ENCODE measurements at regions not wholly inside any gene's neighbourhood (a gene's known extent, or its start where the extent isn't known, plus 50 kb on each side); places are given as distances from the start of the nearest gene placed in this dataset.

GRCh38 chr2:217183471-217183870 is 323.6 kb upstream of the TNP1 start:
- Histone ChIP-seq H3K36me3 (no peaks in the 10 kb centered on the region), H3K27ac (no peak overlapping the region), H3K4me3 (no peak overlapping the region), H3K27me3 (no peaks in the 10 kb centered on the region), H3K9me3 (no peaks in the 10 kb centered on the region), H3K4me1 (no peaks in the 10 kb centered on the region)
- intact Hi-C loops (cut with DNase I) = no loop called here
- ATAC-seq (no peak), DNase-seq (no peak)
- TF ChIP-seq CTCF (IDR thresholded peaks at IDR 0.05) = no peak
- TF ChIP-seq POLR2A (IDR thresholded peaks at IDR 0.05) = no peak
- WGBS (ENCODE audit: insufficient coverage, low coverage, low lambda C conversion rate, missing lambda C conversion rate) = 85% methylated on average over 1 of the region's 1 CpG

GRCh38 chr2:217182926-217183325 is 323.1 kb upstream of the TNP1 start:
- Histone ChIP-seq H3K4me3 (no peak overlapping the region), H3K27ac (no peak overlapping the region), H3K4me1 (no peaks in the 10 kb centered on the region), H3K9me3 (no peaks in the 10 kb centered on the region), H3K27me3 (no peaks in the 10 kb centered on the region), H3K36me3 (no peaks in the 10 kb centered on the region)
- 80% methylated on average over 3 of the region's 3 CpGs for WGBS (ENCODE audit: insufficient coverage, low coverage, low lambda C conversion rate, missing lambda C conversion rate)
- ATAC-seq (no peak), DNase-seq (no peak)
- TF ChIP-seq POLR2A (IDR thresholded peaks at IDR 0.05) (no peak), CTCF (IDR thresholded peaks at IDR 0.05) (no peak)
- intact Hi-C loops (cut with DNase I) = no loop called here

DNA sequence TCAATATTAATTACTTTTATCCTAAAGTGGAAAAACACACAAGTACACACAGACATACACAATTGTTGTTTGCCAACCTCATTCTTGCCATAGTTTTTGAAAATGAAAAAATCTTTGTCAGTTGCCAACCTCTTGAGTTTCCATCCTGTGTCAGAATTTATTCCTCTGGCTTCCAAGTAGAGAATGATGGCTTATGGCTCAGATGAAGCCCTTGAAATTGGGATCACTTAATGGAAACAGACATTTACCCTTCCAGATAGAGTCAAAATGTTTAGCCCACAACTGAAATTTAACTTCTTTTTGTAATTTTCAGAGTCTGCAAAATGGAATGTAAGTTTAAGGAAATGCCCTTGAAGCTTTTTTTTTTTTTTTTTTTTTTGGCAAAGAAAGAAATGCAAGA is 321.6 kb upstream of the TNP1 start:
- ATAC-seq (no peak), DNase-seq (no peak)
- intact Hi-C loops (cut with DNase I) = no loop called here
- Histone ChIP-seq H3K36me3 (no peaks in the 10 kb centered on the region), H3K9me3 (no peaks in the 10 kb centered on the region), H3K4me1 (no peaks in the 10 kb centered on the region), H3K4me3 (no peak overlapping the region), H3K27ac (no peak overlapping the region), H3K27me3 (no peaks in the 10 kb centered on the region)
- TF ChIP-seq POLR2A (IDR thresholded peaks at IDR 0.05) (no peak), CTCF (IDR thresholded peaks at IDR 0.05) (no peak)

- ATAC-seq = no peak
- no peak overlapping the region for H3K4me3 ChIP-seq
- H3K27ac ChIP-seq = no peak overlapping the region
- H3K27me3 ChIP-seq = no peaks in the 10 kb centered on the region
- no peaks in the 10 kb centered on the region for H3K36me3 ChIP-seq
- H3K9me3 ChIP-seq = no peaks in the 10 kb centered on the region
- TF ChIP-seq CTCF (IDR thresholded peaks at IDR 0.05) (no peak), POLR2A (IDR thresholded peaks at IDR 0.05) (no peak)
- DNase-seq = no peak
- WGBS (ENCODE audit: insufficient coverage, low coverage, low lambda C conversion rate, missing lambda C conversion rate) = 59% methylated on average over 2 of the region's 2 CpGs
- intact Hi-C loops (cut with DNase I) = no loop called here
- H3K4me1 ChIP-seq = no peaks in the 10 kb centered on the region
These were observed 320.0 kb upstream of the TNP1 start for GRCh38 chr2:217179854-217180253.

DNA sequence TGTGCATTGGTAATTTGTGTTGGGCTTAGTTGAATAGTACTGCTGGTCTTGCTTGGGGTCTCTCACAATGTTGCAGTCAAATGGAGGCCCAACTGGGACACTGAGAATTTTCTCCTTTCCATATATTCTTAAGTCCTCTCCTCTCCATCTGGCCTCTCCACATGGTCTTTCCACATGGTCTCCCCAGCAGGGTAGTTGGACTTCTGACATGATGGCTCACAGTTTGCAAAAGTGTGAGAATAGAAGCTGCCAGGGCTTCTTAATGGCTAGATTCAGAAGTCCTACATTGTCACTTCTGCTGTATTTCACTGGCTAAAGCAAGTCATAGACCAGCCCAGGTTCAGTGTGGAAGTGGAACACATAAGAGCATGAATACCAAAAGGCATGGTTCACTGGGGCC is 318.5 kb upstream of the TNP1 start:
- H3K27me3 ChIP-seq = no peaks in the 10 kb centered on the region
- ATAC-seq (no peak), DNase-seq (no peak)
- no peaks in the 10 kb centered on the region for H3K9me3 ChIP-seq
- H3K4me3 ChIP-seq = no peak overlapping the region
- H3K36me3 ChIP-seq = no peaks in the 10 kb centered on the region
- TF ChIP-seq POLR2A (IDR thresholded peaks at IDR 0.05) (no peak), CTCF (IDR thresholded peaks at IDR 0.05) (no peak)
- no peaks in the 10 kb centered on the region for H3K4me1 ChIP-seq
- intact Hi-C loops (cut with DNase I) = no loop called here
- H3K27ac ChIP-seq = no peak overlapping the region
